Panc1 (cell line): ENCODE measurements at regions not wholly inside any gene's neighbourhood (a gene's known extent, or its start where the extent isn't known, plus 50 kb on each side); places are given as distances from the start of the nearest gene placed in this dataset.

ENCODE experiments used
- ATAC-seq: fragments of 200-7000 bp; cut with Tn5 transposase; 2 replicates; pipeline ENCODE4 v1.9.1; 2020; ENCODE audit warnings: mild to moderate bottlenecking, moderate library complexity
- BruUV-seq: library from RNA; stranded (reverse); fragments of 400-500 nt; replicated peaks from 2 replicates; lab custom pipeline; 2021; lab: Mats Ljungman, UMichigan
- CTCF ChIA-PET: fragments of 300-600 bp; sonication (Branson Sonifier 250); formaldehyde crosslinking; loops from one replicate; lab custom pipeline; 2022; ENCODE audit warnings: antibody characterized with exemption; lab: Charles Lee
- POLR2A ChIA-PET: fragments of 300-600 bp; sonication (Branson Sonifier 250); formaldehyde crosslinking; loops from one replicate; lab custom pipeline; 2022; ENCODE audit warnings: antibody characterized with exemption; lab: Charles Lee
- DNase-seq: peaks from one replicate; pipeline ENCODE4 v3.0.0-alpha.2; 2010; ENCODE audit warnings: low read depth, low spot score
- H3K27ac ChIP-seq: 2 replicates; pipeline ENCODE4 v1.5.1; 2011; ENCODE audit warnings: mild to moderate bottlenecking, low read length, inconsistent platforms
- H3K27me3 ChIP-seq: fragments of 200-500 bp; sonication (Bioruptor generic); 2 replicates; pipeline ENCODE4 v1.6.0; 2014; ENCODE audit warnings: low read length, inconsistent platforms; ENCODE audit not compliant: control insufficient read depth, insufficient read depth
- H3K36me3 ChIP-seq: fragments of 200-500 bp; sonication (Bioruptor generic); 2 replicates; pipeline ENCODE4 v1.5.1; 2014; ENCODE audit warnings: inconsistent platforms, mild to moderate bottlenecking, low read length, moderate library complexity; ENCODE audit not compliant: control insufficient read depth, insufficient read depth
- H3K4me1 ChIP-seq: 2 replicates; pipeline ENCODE4 v1.5.1; 2011; ENCODE audit warnings: inconsistent platforms, mild to moderate bottlenecking, low read length, moderate library complexity; ENCODE audit not compliant: control insufficient read depth, insufficient read depth
- H3K4me3 ChIP-seq, 2 experiments: 2 replicates each; pipeline ENCODE4 v1.5.1; 2011 to 2012; ENCODE audit warnings: low read depth in 2 of 2, low read length in 2 of 2, mild to moderate bottlenecking in 2 of 2, inconsistent platforms in 1 of 2, moderate library complexity in 1 of 2
- H3K9me3 ChIP-seq: fragments of 200-500 bp; sonication (Bioruptor generic); 2 replicates; pipeline ENCODE4 v1.5.1; 2014; ENCODE audit warnings: low read depth, mild to moderate bottlenecking, inconsistent platforms, low read length, moderate library complexity; ENCODE audit not compliant: control insufficient read depth, insufficient read depth
- CTCF ChIP-seq: fragments of 450-650 bp; IDR thresholded peaks from 2 replicates; pipeline ENCODE4 v1.5.1; 2017; ENCODE audit warnings: mild to moderate bottlenecking
- POLR2AphosphoS5 ChIP-seq: IDR thresholded peaks from 2 replicates; pipeline ENCODE4 v1.6.1; 2012; ENCODE audit warnings: mild to moderate bottlenecking, low read depth, low read length, moderate library complexity
- REST ChIP-seq, 2 experiments: IDR thresholded peaks; 2 replicates each; pipeline ENCODE4 v1.6.1; 2011 to 2012; ENCODE audit warnings: low read depth in 2 of 2, control low read depth in 1 of 2, low read length in 1 of 2, mild to moderate bottlenecking in 1 of 2, moderate library complexity in 1 of 2; ENCODE audit not compliant: insufficient read depth in 1 of 2
- SIN3A ChIP-seq: IDR thresholded peaks from 2 replicates; pipeline ENCODE4 v1.6.1; 2012; ENCODE audit warnings: low read depth, mild to moderate bottlenecking, low read length, moderate library complexity, borderline replicate concordance; ENCODE audit not compliant: insufficient read depth
- TCF7L2 ChIP-seq: IDR thresholded peaks from 2 replicates; pipeline ENCODE4 v1.6.1; 2011; ENCODE audit warnings: mild to moderate bottlenecking, low read depth, low read length, inconsistent platforms
- in situ Hi-C: cut with HindIII; loops from 2 replicates; pipeline ENCODE4 v1.10.0; 2016; ENCODE audit warnings: low sequenced_read_pairs, low pct_unique_long_range_greater_than_20kb
- intact Hi-C: fragments of 100-400 bp; cut with micrococcal nuclease; formaldehyde crosslinking; loops from one replicate; pipeline ENCODE4 v1.10.0; 2022; ENCODE audit not compliant: unreplicated experiment

GRCh38 chr22:33991620-33992019 lies 71.3 kb upstream of the LARGE1 start:
- H3K4me1 ChIP-seq = no peaks in the 10 kb centered on the region
- CTCF ChIA-PET = no interaction called here
- H3K36me3 ChIP-seq = no peaks in the 10 kb centered on the region
- H3K4me3 ChIP-seq = no peak overlapping the region
- DNase-seq (no peak), ATAC-seq (no peak)
- no peaks in the 10 kb centered on the region for H3K27me3 ChIP-seq
- POLR2A ChIA-PET = no interaction called here
- in situ Hi-C loops (no loop called here), intact Hi-C loops (no loop called here)
- no peak for TF ChIP-seq SIN3A
- no peak for TF ChIP-seq CTCF
- no peak for TF ChIP-seq POLR2AphosphoS5
- no peak for TF ChIP-seq TCF7L2
- no peak for TF ChIP-seq REST (IDR thresholded peaks at IDR 0.05; ENCODE audit: insufficient read depth in 1 of 2, low read depth in 2 of 2, low read length in 1 of 2)
- no TSS peak for BruUV-seq
- no peaks in the 10 kb centered on the region for H3K9me3 ChIP-seq
- H3K27ac ChIP-seq = no peak overlapping the region

- intact Hi-C loops (no loop called here), in situ Hi-C loops (no loop called here)
- Histone ChIP-seq H3K36me3 (no peaks in the 10 kb centered on the region), H3K27ac (no peak overlapping the region), H3K9me3 (peaks cover 8% of the 10 kb centered on the region; the same call in 1 of the 2 replicates), H3K4me3 (no peak overlapping the region), H3K4me1 (no peaks in the 10 kb centered on the region), H3K27me3 (no peaks in the 10 kb centered on the region)
- CTCF ChIA-PET = no interaction called here
- DNase-seq (no peak), ATAC-seq (no peak)
- POLR2A ChIA-PET = no interaction called here
- TF ChIP-seq REST (IDR thresholded peaks at IDR 0.05; ENCODE audit: insufficient read depth in 1 of 2, low read depth in 2 of 2, low read length in 1 of 2) (no peak), TCF7L2 (no peak), SIN3A (no peak)
- BruUV-seq = no TSS peak
Measured at GRCh38 chr22:33996824-33997223, 76.5 kb upstream of the LARGE1 start.
